AG09309 (cell line): ENCODE measurements at regions not wholly inside any gene's neighbourhood (a gene's known extent, or its start where the extent isn't known, plus 50 kb on each side); places are given as distances from the start of the nearest gene placed in this dataset.

ENCODE experiments used
- DNase-seq: peaks from one replicate; pipeline ENCODE4 v3.0.0-alpha.2; 2010; ENCODE audit warnings: low read depth
- H3K4me3 ChIP-seq: 2 replicates; pipeline ENCODE4 v1.5.1; 2011; ENCODE audit warnings: mild to moderate bottlenecking, low read depth, low read length, moderate library complexity; ENCODE audit not compliant: control insufficient read depth
- CTCF ChIP-seq: IDR thresholded peaks from 2 replicates; pipeline ENCODE4 v1.5.1; 2011; ENCODE audit warnings: mild to moderate bottlenecking, low read depth, low read length, inconsistent platforms; ENCODE audit not compliant: insufficient read depth, control insufficient read depth; ENCODE audit errors: missing control alignments

- no peak overlapping the region for H3K4me3 ChIP-seq
- TF ChIP-seq CTCF = no peak
- no peak for DNase-seq
These were observed 86.4 kb downstream of the MICALL2 start for GRCh38 chr7:1372671-1373379.

- no peak for TF ChIP-seq CTCF
- no peak for DNase-seq
- H3K4me3 ChIP-seq = no peak overlapping the region
These were observed 82.0 kb downstream of the MICALL2 start for GRCh38 chr7:1377111-1377909.

- TF ChIP-seq CTCF = no peak
- DNase-seq = no peak
- H3K4me3 ChIP-seq = no peak overlapping the region
These were observed 80.4 kb downstream of the MICALL2 start for GRCh38 chr7:1378610-1379601.

GRCh38 chr7:1380231-1380815 is 78.9 kb downstream of the MICALL2 start:
- no peak for DNase-seq
- H3K4me3 ChIP-seq = no peak overlapping the region
- no peak for TF ChIP-seq CTCF

GRCh38 chr7:1380821-1381580 is 78.3 kb downstream of the MICALL2 start:
- no peak for DNase-seq
- H3K4me3 ChIP-seq = no peak overlapping the region
- TF ChIP-seq CTCF = no peak
